Right lobe of liver (tissue), 6 donors: ENCODE measurements at regions not wholly inside any gene's neighbourhood (a gene's known extent, or its start where the extent isn't known, plus 50 kb on each side); places are given as distances from the start of the nearest gene placed in this dataset.

Experiments
- ATAC-seq, 4 donors: fragments of 200-7000 bp; cut with Tn5 transposase; one replicate each; pipeline ENCODE4 v1.9.1; 2020; ENCODE audit warnings: mild to moderate bottlenecking in 4 of 4, moderate library complexity in 4 of 4
- DNase-seq, 3 donors: peaks; one replicate each; pipeline ENCODE4 v3.0.0-alpha.2; 2020
- H3K27ac ChIP-seq, 3 donors: fragments of 200-600 bp; one replicate each; pipeline ENCODE4 v1.8.0; 2022
- H3K27me3 ChIP-seq, 2 donors: fragments of 200-600 bp; one replicate each; pipeline ENCODE4 v1.8.0; 2022
- H3K36me3 ChIP-seq, 4 donors: fragments of 200-600 bp; sonication (generic) in 1 of 4; one replicate each; pipeline versions ENCODE4 v1.5.1 to v1.8.0; 2017 to 2022; ENCODE audit warnings: control low read depth in 1 of 4
- H3K4me1 ChIP-seq, 4 donors: fragments of 200-600 bp; sonication (generic) in 1 of 4; one replicate each; pipeline versions ENCODE4 v1.5.1 to v1.8.0; 2017 to 2022; ENCODE audit warnings: control low read depth in 1 of 4
- H3K4me3 ChIP-seq, 3 donors: fragments of 200-600 bp; one replicate each; pipeline ENCODE4 v1.8.0; 2022
- H3K9me3 ChIP-seq, 4 donors: fragments of 200-600 bp; sonication (generic) in 1 of 4; one replicate each; pipeline versions ENCODE4 v1.5.1 to v1.8.0; 2017 to 2022; ENCODE audit warnings: control low read depth in 1 of 4
- POLR2A ChIP-seq: fragments of 450-650 bp; IDR thresholded peaks from one replicate; pipeline ENCODE4 v1.6.1; 2017; ENCODE audit warnings: antibody characterized with exemption, mild to moderate bottlenecking
- WGBS: methylation state at CpG from one replicate; pipeline ENCODE4 v1.1.6; 2018; ENCODE audit warnings: low coverage, low lambda C conversion rate; ENCODE audit not compliant: insufficient coverage; ENCODE audit errors: missing lambda C conversion rate; 5-methylcytosine and 5-hydroxymethylcytosine counted together
- intact Hi-C, 2 donors: fragments of 100-400 bp; cut with DNase I; formaldehyde crosslinking; loops; one replicate each; pipeline versions ENCODE4 v1.11.2 to v1.14.1; 2022
- TF ChIP-seq, protein P1 (sequence below), 4 donors: fragments of 200-600 bp in 3 of 4; fragments of 450-650 bp in 1 of 4; IDR thresholded peaks; one replicate each; pipeline versions ENCODE4 v1.5.1 to v1.8.0; 2016 to 2022; ENCODE audit warnings: antibody characterized with exemption in 4 of 4, mild to moderate bottlenecking in 2 of 4
- donor health status: DM: no; HTN: yes; CAD: no.
- donor health status: DM: no; HTN: no; CAD: no.
- donor health status: DM: no; HTN: no; CAD: no.
- donor health status: DM: no; HTN: yes; CAD: no.
- donor health status: DM: no; HTN: yes; CAD: no.

DNA sequence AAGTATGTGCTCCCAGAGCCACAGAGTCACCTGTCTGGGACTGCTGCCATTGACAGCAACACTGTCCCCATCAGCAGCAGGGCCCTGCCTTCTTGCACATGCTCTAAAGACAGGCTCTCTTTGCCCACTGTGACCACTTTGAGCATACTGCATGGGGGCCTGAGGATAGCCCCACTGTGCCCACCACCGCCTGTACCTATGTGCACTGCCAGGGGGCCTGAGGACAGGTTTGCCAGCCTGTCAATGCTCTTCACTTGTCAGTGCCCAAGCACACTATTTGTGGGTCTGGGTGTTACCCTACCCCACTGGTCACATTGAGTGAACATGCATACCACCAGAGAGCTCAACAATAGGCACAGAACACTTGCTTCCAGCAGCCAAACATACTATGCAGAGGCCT is 1137.0 kb upstream of the FANCL start:
- no CpG with 5 or more reads among the region's 1 CpG for WGBS
- Histone ChIP-seq H3K27ac (no peak overlapping the region), H3K36me3 (no peaks in the 10 kb centered on the region), H3K4me3 (no peak overlapping the region), H3K27me3 (no peaks in the 10 kb centered on the region), H3K9me3 (no peaks in the 10 kb centered on the region), H3K4me1 (no peaks in the 10 kb centered on the region)
- ATAC-seq = peak in 1 of 4 donors; percentile 21
- no peak for DNase-seq
- intact Hi-C loops = no loop called here
- TF ChIP-seq POLR2A = no peak
- TF ChIP-seq, protein P1, sequence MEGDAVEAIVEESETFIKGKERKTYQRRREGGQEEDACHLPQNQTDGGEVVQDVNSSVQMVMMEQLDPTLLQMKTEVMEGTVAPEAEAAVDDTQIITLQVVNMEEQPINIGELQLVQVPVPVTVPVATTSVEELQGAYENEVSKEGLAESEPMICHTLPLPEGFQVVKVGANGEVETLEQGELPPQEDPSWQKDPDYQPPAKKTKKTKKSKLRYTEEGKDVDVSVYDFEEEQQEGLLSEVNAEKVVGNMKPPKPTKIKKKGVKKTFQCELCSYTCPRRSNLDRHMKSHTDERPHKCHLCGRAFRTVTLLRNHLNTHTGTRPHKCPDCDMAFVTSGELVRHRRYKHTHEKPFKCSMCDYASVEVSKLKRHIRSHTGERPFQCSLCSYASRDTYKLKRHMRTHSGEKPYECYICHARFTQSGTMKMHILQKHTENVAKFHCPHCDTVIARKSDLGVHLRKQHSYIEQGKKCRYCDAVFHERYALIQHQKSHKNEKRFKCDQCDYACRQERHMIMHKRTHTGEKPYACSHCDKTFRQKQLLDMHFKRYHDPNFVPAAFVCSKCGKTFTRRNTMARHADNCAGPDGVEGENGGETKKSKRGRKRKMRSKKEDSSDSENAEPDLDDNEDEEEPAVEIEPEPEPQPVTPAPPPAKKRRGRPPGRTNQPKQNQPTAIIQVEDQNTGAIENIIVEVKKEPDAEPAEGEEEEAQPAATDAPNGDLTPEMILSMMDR (IDR thresholded peaks at IDR 0.05) = no peak

DNA sequence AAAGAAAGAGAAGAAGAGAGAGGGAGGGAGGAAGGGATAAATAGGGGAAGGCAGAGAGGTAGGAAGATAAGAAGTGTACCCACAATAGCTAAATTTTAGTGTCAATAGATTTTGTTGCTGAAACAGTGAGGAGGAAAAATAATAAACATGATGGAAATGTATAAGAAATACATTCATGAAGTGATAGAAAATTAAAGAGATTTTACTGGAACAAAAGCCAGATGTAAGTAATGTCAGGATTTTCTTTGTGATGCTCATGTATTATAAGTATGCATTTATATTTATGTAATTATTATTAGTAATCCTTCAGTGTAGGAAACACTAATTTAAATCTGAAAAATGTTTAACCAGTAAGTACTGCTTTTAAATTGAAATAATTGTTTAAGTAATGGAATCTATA is 1125.2 kb upstream of the FANCL start:
- Histone ChIP-seq H3K27me3 (no peaks in the 10 kb centered on the region), H3K9me3 (no peaks in the 10 kb centered on the region), H3K36me3 (no peaks in the 10 kb centered on the region), H3K4me3 (no peak overlapping the region), H3K27ac (no peak overlapping the region), H3K4me1 (no peaks in the 10 kb centered on the region)
- intact Hi-C loops = no loop called here
- TF ChIP-seq, protein P1 (IDR thresholded peaks at IDR 0.05) = no peak
- no peak for TF ChIP-seq POLR2A
- ATAC-seq (no peak), DNase-seq (no peak)

DNA sequence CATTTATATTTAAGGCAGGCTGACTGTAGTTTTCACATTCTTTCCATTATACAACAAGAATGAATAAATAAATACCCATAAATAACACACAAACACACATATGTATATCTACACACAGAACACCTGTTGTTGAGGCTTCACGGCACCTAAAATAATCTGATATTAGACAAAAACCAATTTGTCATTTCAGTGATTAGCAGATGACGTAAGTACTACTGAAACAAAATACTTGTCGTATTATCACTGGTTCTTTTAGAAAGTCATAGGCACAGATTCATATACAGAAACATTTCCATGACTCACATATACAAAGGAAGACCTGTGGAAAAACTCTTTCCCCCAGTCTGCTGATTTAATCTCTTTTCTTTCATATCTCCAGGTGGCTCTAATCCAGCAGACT is 1113.4 kb upstream of the FANCL start:
- no peaks in the 10 kb centered on the region for H3K4me1 ChIP-seq
- no peak for DNase-seq
- no peaks in the 10 kb centered on the region for H3K27me3 ChIP-seq
- H3K36me3 ChIP-seq = no peaks in the 10 kb centered on the region
- intact Hi-C loops = no loop called here
- H3K4me3 ChIP-seq = no peak overlapping the region
- no peaks in the 10 kb centered on the region for H3K9me3 ChIP-seq
- TF ChIP-seq, protein P1 (IDR thresholded peaks at IDR 0.05) = no peak
- no peak for TF ChIP-seq POLR2A
- 70% methylated on average over 3 of the region's 3 CpGs for WGBS
- no peak for ATAC-seq
- H3K27ac ChIP-seq = no peak overlapping the region

DNA sequence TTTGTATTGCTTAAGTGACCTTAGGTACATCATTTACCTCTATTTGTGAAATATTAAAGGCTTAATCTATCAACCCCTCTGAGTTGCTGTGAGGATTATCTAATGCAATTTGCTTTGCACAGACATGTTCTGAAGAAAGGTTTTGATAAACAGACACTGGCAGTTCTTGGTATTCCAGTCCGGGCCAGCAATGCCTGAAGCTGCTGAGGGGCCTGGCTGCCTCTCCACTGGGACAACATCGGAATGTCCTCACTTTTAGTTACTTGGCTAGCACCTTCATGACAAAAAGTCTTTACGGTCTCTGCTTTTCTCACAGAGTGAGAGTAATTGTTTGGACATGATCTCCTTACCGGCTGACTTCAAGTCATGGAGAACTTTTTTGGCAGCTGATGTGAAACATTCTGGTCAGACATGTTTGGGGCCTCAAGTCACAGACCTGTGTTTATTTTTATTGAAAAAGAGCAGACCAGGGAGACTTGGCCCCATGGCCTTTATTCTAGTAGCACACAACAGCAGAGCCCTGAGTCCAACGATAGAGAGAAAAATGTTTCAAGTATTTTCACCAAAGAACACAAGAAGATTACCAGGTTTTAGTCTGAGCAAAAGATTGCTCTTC is 1112.3 kb upstream of the FANCL start:
- ATAC-seq = no peak

More for the DNA sequence above, 1112.3 kb upstream of the FANCL start:
- intact Hi-C loops = no loop called here
- Histone ChIP-seq H3K4me3 (no peak overlapping the region), H3K27me3 (no peaks in the 10 kb centered on the region), H3K36me3 (no peaks in the 10 kb centered on the region), H3K27ac (no peak overlapping the region), H3K4me1 (no peaks in the 10 kb centered on the region), H3K9me3 (no peaks in the 10 kb centered on the region)
- WGBS = 53% methylated on average over 5 of the region's 5 CpGs
- no peak for DNase-seq
- TF ChIP-seq POLR2A = no peak
- TF ChIP-seq, protein P1 (IDR thresholded peaks at IDR 0.05) = no peak
